ENCODE measurements at regions not wholly inside any gene's neighbourhood (a gene's known extent, or its start where the extent isn't known, plus 50 kb on each side); places are given as distances from the start of the nearest gene placed in this dataset.
A peak's percentile ranks its signal among the peaks of the same experiment; 100 is the strongest.

GRCh38 chr18:56086786-56087185, 498.8 kb upstream of the TCF4 start:
- ATAC-seq (no peak), DNase-seq (peak in 1 of 3 donors; percentile 21)
- Histone ChIP-seq H3K9me3 (peaks cover 15% of the 10 kb centered on the region), H3K4me3 (no peak overlapping the region), H3K36me3 (ENCODE audit: low read depth) (no peaks in the 10 kb centered on the region), H3K4me1 (ENCODE audit: low read depth) (no peaks in the 10 kb centered on the region)
- intact Hi-C loops (cut with DNase I, micrococcal nuclease) = no loop called here
- no peak for TF ChIP-seq CTCF (IDR thresholded peaks at IDR 0.05)

DNA sequence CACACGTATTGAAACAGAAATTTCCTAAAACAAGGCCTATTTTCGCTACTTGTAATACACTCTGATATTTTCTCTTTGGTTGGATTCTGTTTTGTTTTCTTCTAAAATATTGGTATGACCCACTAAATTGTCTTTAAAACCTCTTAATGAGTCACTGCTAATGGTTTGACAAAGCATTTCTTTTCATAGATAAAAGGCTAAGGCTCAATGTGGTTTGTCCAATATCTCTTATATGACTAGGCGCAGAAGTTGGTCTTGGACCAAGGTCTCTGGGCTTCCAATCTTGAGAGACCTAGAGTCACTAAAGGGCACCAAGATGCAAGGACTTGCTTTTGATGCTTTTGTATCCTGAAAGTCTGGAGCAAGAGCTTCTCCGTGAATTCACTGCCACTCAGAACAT, 498.2 kb upstream of the TCF4 start:
- intact Hi-C loops (cut with DNase I, micrococcal nuclease) = no loop called here
- ATAC-seq (no peak), DNase-seq (no peak)

DNA sequence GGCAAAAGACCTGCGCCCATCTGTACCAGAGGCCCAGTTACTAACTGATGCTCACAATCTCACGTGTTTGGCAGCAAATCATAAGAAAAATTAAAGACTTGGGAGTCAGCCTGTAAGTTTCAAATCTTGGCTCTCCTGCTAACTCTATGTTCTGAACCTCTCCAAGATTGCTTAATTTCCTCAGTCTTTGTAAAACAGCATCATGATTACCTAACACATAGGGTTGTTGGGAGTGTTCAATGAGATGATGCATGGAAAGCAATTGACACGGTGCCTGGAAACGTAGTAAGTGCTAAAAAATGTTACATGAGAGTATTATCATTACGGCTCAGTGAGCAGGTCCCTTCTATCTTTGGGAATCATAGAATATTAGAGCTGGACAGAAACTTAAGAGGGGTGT, 497.6 kb upstream of the TCF4 start:
- Histone ChIP-seq H3K9me3 (peaks cover 15% of the 10 kb centered on the region), H3K4me3 (no peak overlapping the region), H3K36me3 (ENCODE audit: low read depth) (no peaks in the 10 kb centered on the region), H3K4me1 (ENCODE audit: low read depth) (no peaks in the 10 kb centered on the region)
- peak; percentile 20 for ATAC-seq
- TF ChIP-seq CTCF (IDR thresholded peaks at IDR 0.05) = no peak
- intact Hi-C loops (cut with DNase I, micrococcal nuclease) = no loop called here
- DNase-seq = no peak

More for the DNA sequence above, 498.2 kb upstream of the TCF4 start:
- no peaks in the 10 kb centered on the region for H3K36me3 ChIP-seq (ENCODE audit: low read depth)
- no peaks in the 10 kb centered on the region for H3K4me1 ChIP-seq (ENCODE audit: low read depth)
- no peak overlapping the region for H3K4me3 ChIP-seq
- TF ChIP-seq CTCF (IDR thresholded peaks at IDR 0.05) = no peak
- peaks cover 15% of the 10 kb centered on the region for H3K9me3 ChIP-seq

GRCh38 chr18:56083523-56084287, 495.7 kb upstream of the TCF4 start:
- Histone ChIP-seq H3K9me3 (peaks cover 15% of the 10 kb centered on the region), H3K4me1 (ENCODE audit: low read depth) (no peaks in the 10 kb centered on the region), H3K36me3 (ENCODE audit: low read depth) (no peaks in the 10 kb centered on the region), H3K4me3 (no peak overlapping the region)
- ATAC-seq = no peak
- no peak for DNase-seq
- no peak for TF ChIP-seq CTCF (IDR thresholded peaks at IDR 0.05)
- intact Hi-C loops (cut with DNase I, micrococcal nuclease) = no loop called here

DNA sequence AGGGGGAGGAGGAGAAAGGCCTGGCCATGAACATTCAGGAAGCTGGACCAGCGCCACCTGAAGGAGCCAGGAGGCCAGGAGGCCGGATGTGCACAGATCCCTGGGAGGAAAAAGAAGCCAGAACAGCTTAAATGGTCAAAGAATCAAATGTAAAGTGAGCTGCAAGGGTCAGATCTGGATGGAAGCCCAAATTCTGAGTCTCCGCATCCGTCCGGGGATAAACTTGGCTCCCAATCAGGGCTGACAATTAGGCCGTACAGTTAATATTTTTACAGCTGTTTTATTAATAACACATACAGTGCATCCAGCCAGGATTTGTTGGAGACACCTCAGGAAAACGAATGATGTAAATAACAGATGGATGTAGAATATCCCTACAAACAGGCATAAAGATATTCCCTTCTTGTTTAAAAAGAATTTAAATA, 495.1 kb upstream of the TCF4 start:
- TF ChIP-seq CTCF (IDR thresholded peaks at IDR 0.05) = no peak
- Histone ChIP-seq H3K4me1 (ENCODE audit: low read depth) (no peaks in the 10 kb centered on the region), H3K9me3 (peaks cover 15% of the 10 kb centered on the region), H3K4me3 (no peak overlapping the region), H3K36me3 (ENCODE audit: low read depth) (no peaks in the 10 kb centered on the region)
- peak in 2 of 3 donors; percentile 14 to 38 for DNase-seq
- intact Hi-C loops (cut with DNase I, micrococcal nuclease) = no loop called here
- no peak for ATAC-seq

All from mucosa of descending colon (tissue), 3 donors.